GM19452 (cell line): ENCODE measurements at regions not wholly inside any gene's neighbourhood (a gene's known extent, or its start where the extent isn't known, plus 50 kb on each side); places are given as distances from the start of the nearest gene placed in this dataset.

ENCODE experiments used
- ATAC-seq: cut with Tn5 transposase; IDR thresholded peaks from one replicate; pipeline ENCODE4 v1.9.1; 2021; ENCODE audit not compliant: unreplicated experiment

DNA sequence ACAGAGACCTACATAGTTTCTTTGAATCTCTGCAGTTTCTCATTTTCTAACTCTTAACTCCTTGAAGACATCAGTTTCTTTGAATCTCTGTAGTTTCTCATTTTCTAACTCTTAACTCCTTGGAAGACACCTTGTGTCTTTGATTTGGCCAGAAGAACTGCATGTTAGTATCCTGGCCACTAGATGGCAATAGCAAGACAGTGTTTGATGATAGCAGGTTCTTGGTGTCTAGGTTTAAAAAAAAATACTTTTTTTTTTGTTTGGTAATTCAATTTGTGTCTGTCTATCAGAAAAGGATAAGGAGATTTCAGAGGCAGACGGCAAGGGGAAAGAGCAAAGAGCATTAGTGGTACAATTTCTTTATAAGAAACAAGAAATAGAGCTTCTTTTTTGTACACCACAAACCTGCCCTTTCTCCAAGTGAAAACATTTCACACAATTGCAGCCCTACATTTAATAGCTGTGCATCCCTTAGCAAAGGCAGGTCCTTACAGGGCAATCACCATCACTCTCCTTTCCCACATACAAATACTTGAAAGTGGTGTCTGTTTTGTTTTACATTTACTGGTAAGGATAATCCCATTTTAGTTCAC, 1324.9 kb upstream of the CDH8 start:
- peak; percentile 58 for ATAC-seq

DNA sequence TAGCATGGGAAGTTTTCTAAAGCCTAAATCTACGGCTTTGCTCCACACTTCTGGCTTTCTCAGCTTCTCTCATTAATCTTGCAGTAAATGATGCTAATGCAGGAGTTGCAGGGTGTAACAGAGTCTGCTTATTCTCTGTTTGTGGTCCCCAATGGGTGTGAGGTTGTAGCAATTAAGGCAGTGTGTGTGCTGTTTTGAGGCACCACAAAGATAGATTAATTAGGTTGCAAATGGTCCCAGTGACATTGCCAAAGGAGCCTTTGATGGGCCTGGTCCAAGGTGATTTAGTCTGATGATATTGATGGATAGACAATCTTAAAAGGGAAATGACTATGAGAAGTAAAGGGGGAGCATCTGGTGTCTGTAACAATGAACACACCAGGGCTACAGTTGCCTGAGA, 1313.7 kb upstream of the CDH8 start:
- no peak for ATAC-seq

DNA sequence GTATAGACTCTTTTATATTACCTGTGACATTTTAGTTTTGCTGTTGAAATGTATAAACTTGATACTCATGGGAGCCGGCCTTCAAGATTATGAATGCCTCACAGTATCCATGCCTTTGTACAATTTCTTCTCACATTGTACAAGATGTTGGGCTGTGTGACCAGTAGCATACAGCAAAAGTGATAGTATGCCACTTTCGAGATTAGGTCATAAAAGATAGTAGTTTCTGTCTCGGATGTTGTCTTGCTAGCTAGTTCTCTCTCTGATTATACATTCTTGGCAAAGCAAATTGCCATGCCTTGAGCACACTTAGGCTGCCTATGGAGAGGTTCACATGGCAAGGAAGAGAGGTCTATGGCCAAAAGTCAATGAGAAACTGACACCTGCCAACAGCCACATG, 1309.8 kb upstream of the CDH8 start:
- ATAC-seq, result no peak

DNA sequence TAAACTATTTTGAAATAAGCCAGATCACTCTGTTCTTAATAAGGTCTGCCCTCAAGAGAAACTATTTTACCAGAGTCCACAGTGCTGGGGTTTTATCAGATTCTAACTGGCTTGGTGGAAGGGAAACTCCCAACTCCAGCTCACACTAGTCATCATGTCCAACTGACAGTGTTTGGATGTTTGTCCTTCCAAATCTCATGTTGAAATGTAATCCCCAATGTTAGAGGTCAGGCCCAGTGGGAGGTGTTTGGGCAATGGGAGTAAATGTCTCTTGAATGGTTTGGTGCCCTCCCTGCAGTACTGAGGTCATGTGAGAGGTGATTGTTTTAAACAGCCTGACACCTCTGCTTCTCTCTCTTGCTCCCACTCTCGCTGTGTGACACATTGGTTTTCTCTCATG, 1301.0 kb upstream of the CDH8 start:
- no peak for ATAC-seq

DNA sequence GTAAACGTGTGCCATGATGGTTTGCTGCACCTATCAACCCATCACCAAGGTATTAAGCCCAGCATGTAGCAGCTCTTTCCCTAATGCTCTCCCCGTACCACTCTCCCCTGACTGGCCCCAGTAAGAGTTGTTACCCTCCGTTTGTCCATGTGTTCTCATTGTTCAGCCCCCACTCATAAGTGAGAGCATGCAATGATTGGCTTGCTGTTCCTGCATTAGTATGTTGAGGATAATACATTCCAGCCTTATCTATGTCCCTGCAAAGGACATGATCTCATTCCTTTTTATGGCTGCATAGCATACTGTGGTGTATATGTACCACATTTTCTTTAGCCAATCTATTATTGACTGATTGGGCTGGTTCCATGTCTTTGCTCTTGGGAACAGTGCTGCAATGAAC, 1294.9 kb upstream of the CDH8 start:
- no peak for ATAC-seq

DNA sequence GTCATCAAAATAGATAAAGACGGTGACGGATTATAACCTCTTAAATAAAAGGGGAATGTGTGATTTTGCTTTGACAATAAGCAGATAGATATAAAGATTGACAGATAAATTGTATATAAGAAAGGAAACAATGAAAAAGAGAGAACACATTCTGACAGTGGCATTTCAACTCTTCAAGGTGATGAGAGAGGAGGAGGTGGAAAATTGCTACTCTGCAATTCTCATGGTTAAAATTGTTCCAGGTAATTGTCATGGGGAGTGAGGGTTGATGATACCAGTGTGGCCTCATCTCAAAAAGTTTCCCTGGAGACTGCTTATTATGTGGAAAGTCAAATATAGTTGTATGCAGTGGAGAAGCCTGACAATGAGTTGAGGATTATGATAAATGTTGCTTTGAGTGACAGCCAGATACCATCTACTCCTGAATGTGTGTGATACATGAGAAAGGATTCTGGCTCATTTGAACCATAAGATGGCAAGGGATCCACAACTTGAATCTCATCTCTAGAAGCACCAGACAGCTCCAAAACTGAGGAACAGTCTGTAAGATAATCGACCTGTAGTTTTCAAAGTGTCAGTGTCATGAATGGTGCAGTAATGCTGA, 1290.6 kb upstream of the CDH8 start:
- no peak for ATAC-seq

DNA sequence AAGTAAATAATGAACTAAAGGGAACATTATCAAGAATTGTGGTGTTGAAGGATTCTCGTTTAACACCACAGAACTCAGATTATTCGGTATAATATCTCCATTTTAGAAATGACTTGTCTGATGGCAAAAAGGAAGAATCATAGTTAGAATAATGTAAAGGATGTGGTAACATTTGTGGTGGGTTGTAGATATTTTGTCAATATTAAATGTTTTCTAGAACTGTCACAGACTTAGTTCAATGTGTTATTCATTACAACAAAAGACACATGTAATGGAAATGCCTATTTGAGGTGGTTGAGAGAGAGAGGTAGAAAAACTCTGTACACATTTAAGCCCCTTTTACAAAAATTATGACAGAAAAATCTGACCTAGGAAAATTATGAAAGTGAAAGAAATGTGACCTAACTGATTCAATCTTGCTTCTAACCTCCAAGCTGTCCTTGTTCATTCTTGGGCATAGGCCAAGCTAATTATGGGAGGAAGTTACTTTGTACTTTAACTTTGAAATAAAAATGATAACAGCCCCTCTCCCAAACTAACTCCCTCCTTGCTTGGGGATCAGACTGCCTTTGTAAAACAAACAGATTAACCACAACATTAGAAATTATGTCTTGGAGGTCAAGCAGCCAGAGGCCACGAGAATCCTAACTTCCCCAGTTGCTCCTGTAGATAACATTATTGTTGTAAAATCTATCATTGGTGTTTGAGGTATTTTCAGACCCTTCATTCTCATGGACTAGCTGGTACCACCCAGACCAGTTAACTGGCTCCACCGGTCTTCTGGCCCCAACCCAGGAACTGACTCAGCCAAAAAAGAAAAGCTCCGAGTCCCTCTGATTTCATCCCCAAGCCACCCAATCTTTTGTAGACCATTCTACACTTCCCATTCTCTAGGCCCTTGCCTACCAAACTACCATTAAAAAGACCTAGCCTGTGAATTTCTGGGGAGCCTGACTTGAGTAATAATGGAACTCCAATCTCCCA, 1287.8 kb upstream of the CDH8 start:
- ATAC-seq, result no peak

DNA sequence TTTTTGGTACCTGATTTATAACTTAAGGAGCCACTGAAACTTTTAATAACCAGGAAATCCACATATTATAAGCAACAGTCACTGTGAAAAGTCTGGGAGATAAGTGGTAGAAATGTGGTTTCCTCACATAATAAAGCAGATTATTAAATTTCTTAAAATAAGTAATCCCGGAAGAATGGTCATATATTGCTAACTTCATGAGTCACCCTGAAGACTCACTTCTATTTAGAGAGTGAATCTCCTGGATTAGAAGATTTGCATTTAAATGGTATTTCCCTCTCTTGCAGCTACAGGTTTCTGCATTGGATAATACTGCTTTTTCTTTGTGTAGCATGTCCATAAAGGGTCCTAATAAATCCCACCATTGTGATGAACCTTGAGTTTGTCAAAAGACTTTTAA, 1286.8 kb upstream of the CDH8 start:
- ATAC-seq, result no peak

DNA sequence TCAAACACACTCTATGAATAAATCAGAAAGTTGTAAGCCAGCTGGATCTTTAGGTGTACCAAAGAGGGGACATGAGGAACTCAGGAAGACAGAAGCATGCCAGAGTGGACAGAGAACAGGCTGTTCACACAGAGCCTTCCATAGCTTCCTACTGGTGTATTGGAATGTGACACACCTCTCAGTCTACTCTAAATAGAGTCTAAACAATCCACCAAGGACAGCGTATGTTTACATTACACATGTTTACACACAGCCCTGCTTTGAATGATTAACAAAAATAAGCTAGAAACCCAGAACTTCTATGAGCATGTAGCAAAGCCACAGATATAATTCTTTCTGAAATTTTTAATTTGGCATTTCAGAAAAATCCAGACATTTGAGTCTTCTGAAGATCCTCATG, 1279.0 kb upstream of the CDH8 start:
- ATAC-seq, result no peak

DNA sequence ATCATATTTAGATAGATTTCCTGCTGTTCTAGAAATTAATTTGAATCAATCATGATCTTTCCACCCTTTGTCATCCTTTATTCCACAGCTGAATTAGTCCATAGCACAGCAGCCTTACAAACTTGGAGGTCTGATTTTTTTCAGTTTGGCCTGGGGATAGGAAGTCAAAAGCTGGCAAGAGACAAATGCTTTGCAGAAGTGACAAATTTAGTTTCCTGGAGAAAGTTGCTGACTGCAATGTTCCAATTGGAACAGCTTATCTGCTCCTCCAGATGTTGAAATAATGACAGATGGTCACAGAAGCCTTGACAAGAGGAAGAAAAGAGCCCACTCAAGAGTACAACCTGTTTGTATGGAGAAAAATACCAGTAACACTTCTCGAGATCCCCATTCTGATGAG, 1276.1 kb upstream of the CDH8 start:
- ATAC-seq, result no peak

DNA sequence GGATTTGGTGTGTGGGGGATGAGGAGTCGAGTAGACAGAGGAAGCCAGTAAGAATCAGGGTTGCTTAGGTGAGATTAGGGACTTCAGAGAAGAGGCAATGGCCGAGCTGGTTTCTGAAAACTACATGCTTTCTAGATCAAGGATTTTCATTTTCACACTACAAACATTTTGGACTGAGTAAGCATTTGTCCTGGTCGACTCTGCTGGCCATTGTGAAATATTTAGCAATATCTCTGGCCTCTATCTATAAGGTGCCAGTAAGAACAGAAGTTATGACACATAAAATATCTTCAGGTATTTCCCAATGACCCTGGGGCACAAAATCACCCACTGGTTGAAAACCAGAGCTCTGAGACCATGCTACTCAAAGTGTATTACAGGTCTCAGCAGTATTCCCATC, 1275.1 kb upstream of the CDH8 start:
- no peak for ATAC-seq

DNA sequence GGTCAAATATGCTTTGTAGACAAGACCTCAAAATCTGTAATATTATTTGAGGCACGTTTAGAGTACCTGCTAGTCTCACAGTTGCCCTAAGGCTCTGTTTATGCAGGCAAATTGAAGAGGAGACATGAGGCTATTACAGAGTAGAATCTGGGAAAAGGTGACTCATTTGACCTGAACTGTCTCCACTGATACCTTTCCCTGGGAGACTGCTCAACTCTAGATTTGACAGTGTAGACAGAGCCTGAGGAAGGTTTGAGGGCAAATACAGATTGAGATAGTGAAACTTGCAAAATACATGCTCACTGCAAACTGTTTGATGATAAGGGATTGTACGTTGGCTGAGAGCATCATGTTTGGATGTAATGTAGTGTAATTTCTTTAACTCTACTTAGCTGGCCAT, 1266.6 kb upstream of the CDH8 start:
- no peak for ATAC-seq

DNA sequence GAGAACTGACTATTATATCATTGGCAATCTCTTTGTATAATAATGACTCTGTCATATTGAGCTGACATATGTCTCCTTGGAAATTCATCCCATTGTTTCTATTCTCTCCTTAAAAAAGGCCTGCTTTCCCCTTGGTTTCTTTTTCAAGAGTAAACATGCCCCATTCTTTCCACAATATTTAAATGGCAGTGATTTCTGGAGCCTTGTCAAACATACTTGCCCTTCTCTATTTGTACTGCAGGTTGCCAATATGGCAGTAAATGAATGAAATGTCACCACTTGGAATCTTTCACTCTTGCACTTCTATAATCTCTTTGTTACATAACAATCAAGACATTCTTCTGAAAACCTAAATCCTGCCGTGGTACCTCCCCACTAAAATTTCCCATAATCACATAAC, 1265.1 kb upstream of the CDH8 start:
- ATAC-seq, result no peak

DNA sequence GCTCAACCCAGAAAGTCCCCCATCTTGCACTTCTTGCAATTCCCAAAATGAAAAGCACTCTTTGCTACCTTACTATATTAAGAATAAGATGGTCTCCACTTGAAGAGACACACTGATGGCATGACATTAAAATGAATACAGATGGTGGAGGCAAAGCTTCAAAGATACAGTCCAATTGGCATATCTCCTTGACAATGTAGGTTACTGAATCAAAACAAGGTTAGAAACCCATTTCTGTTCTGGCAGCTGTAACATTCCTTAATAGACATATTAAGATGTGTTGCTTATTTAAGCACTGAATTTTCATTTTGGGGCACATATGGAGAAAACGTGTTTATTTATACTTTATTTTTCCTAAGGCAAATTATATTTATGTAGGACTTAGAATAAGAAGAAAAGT, 1262.8 kb upstream of the CDH8 start:
- ATAC-seq, result no peak

DNA sequence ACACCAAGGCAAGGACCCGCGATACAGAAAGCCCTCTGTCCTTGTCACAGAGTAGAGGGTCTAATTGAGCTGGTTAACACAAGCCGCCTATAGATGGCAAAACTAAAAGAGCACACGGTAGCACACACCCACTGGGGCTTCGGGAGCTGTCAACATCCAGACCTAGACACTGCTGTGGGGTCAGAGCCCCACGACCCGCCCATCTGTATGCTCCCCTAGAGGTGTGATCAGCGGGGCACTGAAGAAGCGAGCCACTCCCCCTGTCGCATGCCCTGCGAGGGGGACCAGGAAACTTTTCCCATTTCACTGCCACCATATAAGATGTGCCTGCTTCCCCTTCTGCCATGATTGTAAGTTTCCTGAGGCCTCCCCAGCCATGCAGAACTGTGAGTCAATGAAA, 1255.8 kb upstream of the CDH8 start:
- ATAC-seq, result no peak

DNA sequence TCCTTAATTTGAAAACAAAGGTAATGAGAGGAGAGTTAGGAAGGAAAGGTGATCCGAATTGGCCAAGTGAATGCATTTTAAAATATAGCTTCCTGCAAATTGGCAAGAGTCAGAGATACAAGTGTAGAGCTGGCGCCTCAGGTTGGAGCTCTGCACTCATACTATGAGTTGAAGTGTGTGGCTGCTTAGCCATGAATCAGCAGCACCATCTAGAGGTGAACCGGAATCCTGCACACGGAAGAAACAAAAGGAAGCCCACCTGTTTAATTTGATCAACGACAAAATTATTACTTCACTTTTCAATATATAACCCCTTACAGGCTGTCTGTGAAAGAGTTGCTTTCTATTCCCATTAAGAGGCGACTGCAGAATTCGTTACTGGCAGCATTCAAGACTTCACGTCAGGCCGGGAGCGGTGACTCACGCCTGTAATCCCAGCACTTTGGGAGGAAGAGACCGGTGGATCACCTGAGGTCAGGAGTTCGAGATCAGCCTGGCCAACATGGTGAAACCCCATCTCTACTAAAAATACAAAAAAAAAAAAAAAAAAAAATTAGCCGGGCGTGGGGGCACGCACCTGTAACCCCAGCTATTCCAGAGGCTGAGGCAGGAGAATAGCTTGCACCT, 1253.7 kb upstream of the CDH8 start:
- no peak for ATAC-seq

DNA sequence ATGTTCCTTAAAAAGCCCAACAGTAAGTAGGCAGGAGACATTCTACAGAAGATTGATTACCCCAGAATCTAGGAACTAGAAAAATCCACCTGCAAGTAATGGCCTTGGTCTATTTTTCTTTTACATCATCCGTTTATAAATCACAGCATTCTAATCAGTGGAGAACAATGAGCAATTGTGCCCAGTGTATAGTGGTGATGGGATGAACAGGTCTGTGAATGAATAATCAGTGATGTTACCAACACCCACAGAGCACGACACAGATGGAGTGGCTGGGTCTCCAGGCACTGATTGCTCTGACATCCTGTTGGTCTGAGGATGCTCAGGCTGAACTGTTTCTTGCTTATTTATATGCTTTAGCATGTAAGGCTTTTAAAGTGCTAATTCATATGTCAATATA, 1251.2 kb upstream of the CDH8 start:
- ATAC-seq, result no peak

DNA sequence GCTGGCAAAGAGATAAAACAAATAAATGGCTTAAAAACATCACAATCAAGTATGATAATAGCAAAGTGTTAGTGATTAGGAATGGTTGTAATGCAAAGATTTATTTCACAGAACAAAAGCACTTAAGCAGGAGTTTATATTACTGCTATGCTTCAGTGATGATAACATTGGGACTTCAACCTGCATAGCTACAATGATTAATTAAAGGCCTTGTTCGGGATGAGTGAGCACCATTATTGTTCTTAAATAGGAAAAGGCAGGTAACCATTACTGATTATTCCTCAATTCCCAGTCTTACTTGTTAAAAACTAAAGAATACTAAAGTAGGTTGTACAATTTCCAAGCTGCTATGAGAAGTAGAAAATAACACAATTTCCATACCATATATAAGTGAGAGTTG, 1247.5 kb upstream of the CDH8 start:
- no peak for ATAC-seq

DNA sequence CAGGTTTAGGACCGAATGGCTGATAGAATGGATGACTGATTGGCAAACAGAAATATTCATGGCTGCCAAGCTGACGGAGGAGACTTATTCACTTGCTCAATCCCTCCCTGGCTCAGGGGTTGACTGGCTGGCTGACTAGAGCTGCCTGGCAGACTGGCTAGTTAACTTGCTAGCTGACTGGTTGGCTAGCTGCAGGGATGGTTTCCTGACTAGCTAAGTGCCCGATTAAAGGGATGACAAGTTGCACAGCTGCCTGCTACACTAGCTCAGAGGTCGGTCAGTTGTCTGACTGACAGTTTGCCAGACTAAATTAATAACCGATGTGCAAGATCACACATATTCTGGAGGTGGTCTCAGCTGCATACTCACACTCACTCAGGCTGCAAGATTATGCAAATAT, 1208.4 kb upstream of the CDH8 start:
- ATAC-seq, result no peak

DNA sequence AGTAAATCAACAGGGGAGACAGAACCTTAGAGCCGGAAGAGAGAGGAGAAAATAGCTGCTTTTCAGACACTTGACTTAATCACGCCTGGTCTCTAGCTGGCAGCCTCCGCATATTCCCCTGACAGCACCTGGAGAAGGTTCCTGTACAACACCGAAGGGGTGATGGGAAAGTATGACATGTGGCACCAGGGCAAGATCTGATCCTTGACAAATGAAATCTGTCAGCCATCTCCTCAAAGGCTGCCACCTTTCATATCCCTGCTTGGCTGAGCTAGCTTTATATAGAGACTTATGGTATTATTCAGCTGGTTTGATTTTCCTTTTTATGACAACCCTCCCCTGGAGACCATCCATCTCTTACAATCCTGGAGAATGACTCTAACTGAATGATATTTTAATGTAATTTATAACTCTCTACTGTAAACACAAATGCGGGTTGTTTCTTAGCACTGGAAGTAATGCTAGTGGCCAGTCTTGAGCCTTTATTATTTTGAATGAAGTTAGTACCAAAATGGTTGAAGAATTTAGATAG, 1205.3 kb upstream of the CDH8 start:
- ATAC-seq, result no peak

DNA sequence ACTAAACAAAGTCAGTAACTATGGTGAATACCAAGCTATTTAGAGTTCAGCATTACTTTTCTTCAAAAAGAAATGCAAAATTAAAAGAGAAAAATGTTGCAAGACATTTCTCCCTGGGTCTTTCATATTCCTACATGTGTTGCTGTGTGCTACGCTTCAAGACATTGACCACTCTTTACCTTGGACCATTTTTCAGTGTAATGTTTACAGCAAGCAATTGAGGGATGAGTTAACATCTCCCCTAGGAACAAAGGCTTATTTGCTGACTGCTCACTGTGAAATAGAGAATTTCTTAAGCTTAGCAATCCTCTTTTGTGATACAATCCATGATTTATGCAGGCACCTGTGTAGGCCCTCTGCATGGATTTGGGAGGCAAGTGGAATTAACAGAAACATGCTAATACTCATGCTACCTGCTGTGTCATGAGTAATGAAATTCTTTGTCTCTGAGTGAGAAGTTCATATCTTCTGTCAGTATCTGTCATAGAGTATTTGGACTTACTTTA, 1202.9 kb upstream of the CDH8 start:
- ATAC-seq, result no peak
